ENCODE measurements at regions not wholly inside any gene's neighbourhood (a gene's known extent, or its start where the extent isn't known, plus 50 kb on each side); places are given as distances from the start of the nearest gene placed in this dataset.

DNA sequence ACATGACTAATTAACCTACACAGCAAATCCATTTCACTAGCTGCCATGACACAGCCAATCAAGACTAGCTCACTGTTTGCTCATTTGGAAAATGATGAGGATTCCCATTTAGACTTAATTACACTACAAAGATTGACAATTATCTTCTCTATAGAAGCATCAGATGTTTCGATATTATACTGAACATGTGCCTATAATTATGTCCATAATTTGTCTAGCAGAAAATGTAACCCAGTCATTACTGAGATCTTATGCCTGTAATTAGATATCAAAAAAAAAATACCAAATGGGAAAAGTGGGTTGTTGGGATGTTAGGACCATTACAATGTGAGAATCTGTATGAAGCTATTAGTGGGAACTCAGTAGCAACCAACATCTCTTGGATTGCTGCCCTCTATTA is 344.2 kb upstream of the MCTP2 start:
- H4K8ac ChIP-seq (ENCODE audit: low read depth in 2 of 2, low read length in 2 of 2): no peak overlapping the region
- no peak overlapping the region for H2BK15ac ChIP-seq (ENCODE audit: low read depth, low read length)
- H2BK5ac ChIP-seq (ENCODE audit: low read depth, low read length, poor library complexity, severe bottlenecking): no peak overlapping the region
- TF ChIP-seq SMC3 (IDR thresholded peaks at IDR 0.05; ENCODE audit: low read depth, low read length) (no peak), NFE2L2 (IDR thresholded peaks at IDR 0.05; ENCODE audit: low read depth, low read length) (no peak), MAZ (IDR thresholded peaks at IDR 0.05; ENCODE audit: borderline replicate concordance, low read depth, low read length) (no peak), BHLHE40 (IDR thresholded peaks at IDR 0.05; ENCODE audit: low read depth, low read length) (no peak)
- H3K18ac ChIP-seq (ENCODE audit: low read depth, low read length): no peak overlapping the region
- no peaks in the 10 kb centered on the region for H3K27me3 ChIP-seq (ENCODE audit: control insufficient read depth, insufficient read depth, low read length)
- H2AK5ac ChIP-seq (ENCODE audit: low read depth, low read length): no peak overlapping the region
- WGBS, 2 experiments (ENCODE audit: extremely low coverage in 2 of 2, insufficient read length in 1 of 2): no CpG with 5 or more reads among the region's 1 CpG
- H2BK120ac ChIP-seq (ENCODE audit: low read depth, low read length): no peak overlapping the region
- BruUV-seq (replicated peaks): no TSS peak
- dilution Hi-C loops (cut with HindIII; ENCODE audit: low sequenced_read_pairs, unreplicated experiment): no loop called here
- peaks cover 3% of the 10 kb centered on the region for H3K9me3 ChIP-seq (ENCODE audit: control insufficient read depth, insufficient read depth, low read length)
- no peak for DNase-seq
- H4K20me1 ChIP-seq (ENCODE audit: insufficient read depth, low read length): no peaks in the 10 kb centered on the region
- no peak overlapping the region for H3K27ac ChIP-seq (ENCODE audit: insufficient read depth, low read length)
- H3K56ac ChIP-seq (ENCODE audit: extremely low read depth, insufficient read depth, low read length): no peak overlapping the region
- H3K14ac ChIP-seq (replicated peaks; ENCODE audit: low read depth, low read length): no peak overlapping the region
- no peak overlapping the region for H4K5ac ChIP-seq (ENCODE audit: low read depth, low read length)
- POLR2A ChIA-PET (ENCODE audit: unreplicated experiment): no interaction called here
- H4K91ac ChIP-seq (ENCODE audit: insufficient read depth, low read depth, low read length): no peak overlapping the region
- CTCF ChIA-PET: no interaction called here
- H3K4me3 ChIP-seq (ENCODE audit: insufficient read depth, low read depth, low read length): no peak overlapping the region
- in situ Hi-C loops (cut with MboI; ENCODE audit: low sequenced_read_pairs): no loop called here
- H2AK9ac ChIP-seq (replicated peaks; ENCODE audit: low read depth, low read length, poor library complexity): no peak overlapping the region
- no peaks in the 10 kb centered on the region for H3K9me1 ChIP-seq (ENCODE audit: insufficient read depth, low read length)
- no peak overlapping the region for H3K9ac ChIP-seq (ENCODE audit: low read depth, low read length)
- intact Hi-C loops (cut with micrococcal nuclease): no loop called here
- H3K79me1 ChIP-seq (ENCODE audit: low read depth in 1 of 2, low read length in 2 of 2): no peaks in the 10 kb centered on the region
- no peak overlapping the region for H2AFZ ChIP-seq (replicated peaks; ENCODE audit: low read length, poor library complexity)
- no peak for ATAC-seq (ENCODE audit: low read depth)
- no peak overlapping the region for H3K4ac ChIP-seq (ENCODE audit: low read depth, low read length)
- H2BK20ac ChIP-seq (ENCODE audit: low read depth, low read length): no peak overlapping the region
- no peaks in the 10 kb centered on the region for H3K4me1 ChIP-seq (ENCODE audit: control insufficient read depth, insufficient read depth, low read length)
- no peak overlapping the region for H3K4me2 ChIP-seq (ENCODE audit: low read depth, low read length)
- no peaks in the 10 kb centered on the region for H3K36me3 ChIP-seq (ENCODE audit: control insufficient read depth, insufficient read depth, low read length)
- no peak overlapping the region for H3K23ac ChIP-seq (ENCODE audit: low read depth, low read length)
